BE2C (cell line): ENCODE measurements at regions not wholly inside any gene's neighbourhood (a gene's known extent, or its start where the extent isn't known, plus 50 kb on each side); places are given as distances from the start of the nearest gene placed in this dataset.
"Not testable (repeated sequence)": the region's sequence is repeated elsewhere in the genome, so short reads cannot be mapped to it uniquely, and the experiment has no call there.

Experiments used
- DNase-seq: peaks from one replicate; pipeline ENCODE4 v3.0.0-alpha.2; 2020
- H3K27me3 ChIP-seq: fragments of 250-450 bp; sonication (Bioruptor Pico); 2 replicates; pipeline ENCODE4 v1.5.1; 2020; ENCODE audit warnings: mild to moderate bottlenecking
- H3K36me3 ChIP-seq: fragments of 250-450 bp; sonication (Bioruptor Pico); 2 replicates; pipeline ENCODE4 v1.5.1; 2020; ENCODE audit warnings: mild to moderate bottlenecking
- H3K4me1 ChIP-seq: fragments of 250-450 bp; sonication (Bioruptor Pico); 2 replicates; pipeline ENCODE4 v1.5.1; 2020
- H3K4me3 ChIP-seq: 2 replicates; pipeline ENCODE4 v1.5.1; 2011; ENCODE audit warnings: low read depth, low read length
- H3K9me3 ChIP-seq: fragments of 250-450 bp; sonication (Bioruptor Pico); 2 replicates; pipeline ENCODE4 v1.5.1; 2020
- TF ChIP-seq, protein P1 (sequence below): IDR thresholded peaks from 2 replicates; pipeline ENCODE4 v1.5.1; 2012; ENCODE audit warnings: mild to moderate bottlenecking, low read depth, low read length

DNA sequence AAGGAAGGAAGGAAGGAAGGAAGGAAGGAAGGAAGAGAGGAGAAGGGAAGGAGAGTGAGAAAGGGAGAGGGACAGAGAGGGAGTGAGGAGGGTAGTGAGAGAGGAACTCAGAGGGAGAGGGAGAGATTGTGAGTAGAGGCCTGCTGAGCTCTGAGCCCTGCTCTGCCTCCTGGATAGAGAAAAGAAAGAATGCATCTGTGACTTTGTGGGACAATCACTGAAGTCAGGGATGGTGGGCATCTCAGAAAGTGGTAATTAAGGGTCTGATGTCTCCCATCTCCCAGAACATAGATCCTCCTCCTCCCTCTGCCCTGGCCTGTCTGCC is 142.9 kb upstream of the BANK1 start:
- Histone ChIP-seq H3K4me3 (no peak overlapping the region), H3K9me3 (no peaks in the 10 kb centered on the region), H3K36me3 (no peaks in the 10 kb centered on the region), H3K4me1 (no peaks in the 10 kb centered on the region), H3K27me3 (no peaks in the 10 kb centered on the region)
- TF ChIP-seq, protein P1, sequence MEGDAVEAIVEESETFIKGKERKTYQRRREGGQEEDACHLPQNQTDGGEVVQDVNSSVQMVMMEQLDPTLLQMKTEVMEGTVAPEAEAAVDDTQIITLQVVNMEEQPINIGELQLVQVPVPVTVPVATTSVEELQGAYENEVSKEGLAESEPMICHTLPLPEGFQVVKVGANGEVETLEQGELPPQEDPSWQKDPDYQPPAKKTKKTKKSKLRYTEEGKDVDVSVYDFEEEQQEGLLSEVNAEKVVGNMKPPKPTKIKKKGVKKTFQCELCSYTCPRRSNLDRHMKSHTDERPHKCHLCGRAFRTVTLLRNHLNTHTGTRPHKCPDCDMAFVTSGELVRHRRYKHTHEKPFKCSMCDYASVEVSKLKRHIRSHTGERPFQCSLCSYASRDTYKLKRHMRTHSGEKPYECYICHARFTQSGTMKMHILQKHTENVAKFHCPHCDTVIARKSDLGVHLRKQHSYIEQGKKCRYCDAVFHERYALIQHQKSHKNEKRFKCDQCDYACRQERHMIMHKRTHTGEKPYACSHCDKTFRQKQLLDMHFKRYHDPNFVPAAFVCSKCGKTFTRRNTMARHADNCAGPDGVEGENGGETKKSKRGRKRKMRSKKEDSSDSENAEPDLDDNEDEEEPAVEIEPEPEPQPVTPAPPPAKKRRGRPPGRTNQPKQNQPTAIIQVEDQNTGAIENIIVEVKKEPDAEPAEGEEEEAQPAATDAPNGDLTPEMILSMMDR: no peak
- DNase-seq: no peak

DNA sequence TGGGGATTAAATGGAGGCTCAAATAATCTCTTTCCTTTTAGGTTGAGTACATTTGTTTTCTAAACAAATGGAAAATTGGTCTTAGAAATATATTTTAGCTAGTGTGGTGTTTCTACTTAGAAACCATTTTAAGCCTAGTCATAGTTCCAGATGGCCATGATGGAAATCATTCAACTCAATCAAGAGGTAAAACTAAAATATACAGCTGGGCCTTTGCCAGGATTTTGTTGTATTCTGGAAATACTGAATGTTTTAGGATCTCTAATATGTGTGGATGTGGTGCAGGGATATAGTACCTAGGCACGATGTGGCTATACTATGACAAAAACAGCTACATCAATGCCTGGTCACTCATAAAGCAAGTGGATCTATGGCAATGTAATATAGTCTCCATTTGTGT is 146.0 kb upstream of the BANK1 start:
- H3K9me3 ChIP-seq: no peaks in the 10 kb centered on the region
- no peaks in the 10 kb centered on the region for H3K4me1 ChIP-seq
- TF ChIP-seq, protein P1: no peak
- no peaks in the 10 kb centered on the region for H3K27me3 ChIP-seq
- no peak for DNase-seq
- H3K36me3 ChIP-seq: no peaks in the 10 kb centered on the region
- no peak overlapping the region for H3K4me3 ChIP-seq

DNA sequence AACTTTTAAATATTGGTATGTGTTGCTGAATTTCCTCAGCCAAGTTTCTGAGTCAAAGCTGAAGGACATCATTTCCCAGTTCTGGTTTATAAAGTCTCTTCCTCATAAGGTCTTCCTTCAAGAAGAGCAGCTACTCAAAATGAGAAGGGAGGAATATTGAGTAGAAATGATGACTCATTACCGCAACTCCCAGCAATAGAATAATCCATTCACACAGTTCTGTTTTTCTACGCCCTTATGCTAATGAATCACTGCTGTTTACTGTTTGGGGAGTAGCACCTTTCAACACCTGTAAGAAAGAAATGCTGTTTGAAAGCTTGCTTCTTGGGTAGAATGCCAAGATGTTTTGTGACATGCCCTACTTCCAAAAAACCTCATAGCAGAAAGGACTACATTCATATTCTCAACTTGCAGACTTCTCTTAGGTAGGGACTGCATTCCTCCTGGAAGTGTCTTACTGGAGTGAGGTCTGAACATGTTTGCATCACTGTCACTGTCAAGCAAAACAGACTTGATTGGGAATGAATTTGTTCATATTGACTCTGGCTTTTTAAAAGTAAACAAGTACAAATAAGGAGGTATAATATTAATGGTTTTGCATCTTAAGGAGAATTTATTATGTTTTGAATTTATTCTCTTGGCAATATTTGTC is 147.2 kb upstream of the BANK1 start:
- Histone ChIP-seq H3K9me3 (no peaks in the 10 kb centered on the region), H3K27me3 (no peaks in the 10 kb centered on the region), H3K4me1 (no peaks in the 10 kb centered on the region), H3K36me3 (no peaks in the 10 kb centered on the region), H3K4me3 (no peak overlapping the region)
- no peak for DNase-seq
- TF ChIP-seq, protein P1: no peak

DNA sequence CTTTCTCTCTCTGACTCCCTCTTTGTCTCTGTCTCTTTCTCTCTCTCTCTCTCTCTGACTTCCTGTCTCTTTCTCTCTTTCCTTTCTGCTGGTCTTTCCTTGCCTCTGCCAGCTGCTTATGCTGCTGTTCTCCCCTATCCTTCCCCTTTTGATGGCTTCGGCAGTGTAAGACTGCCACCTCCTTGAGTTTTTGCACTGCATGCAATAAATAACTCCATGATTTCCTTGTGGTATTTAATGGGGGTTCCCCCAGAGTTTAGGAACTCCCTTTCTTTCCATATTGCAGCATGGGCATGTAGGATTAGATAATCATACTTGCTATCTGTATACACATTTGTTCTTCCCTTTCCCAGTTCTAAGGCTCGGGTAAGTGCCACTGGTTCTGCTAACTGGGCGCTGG is 157.8 kb upstream of the BANK1 start:
- H3K4me1 ChIP-seq, H3K36me3 ChIP-seq, H3K27me3 ChIP-seq, H3K9me3 ChIP-seq, H3K4me3 ChIP-seq, DNase-seq: not testable (repeated sequence)

DNA sequence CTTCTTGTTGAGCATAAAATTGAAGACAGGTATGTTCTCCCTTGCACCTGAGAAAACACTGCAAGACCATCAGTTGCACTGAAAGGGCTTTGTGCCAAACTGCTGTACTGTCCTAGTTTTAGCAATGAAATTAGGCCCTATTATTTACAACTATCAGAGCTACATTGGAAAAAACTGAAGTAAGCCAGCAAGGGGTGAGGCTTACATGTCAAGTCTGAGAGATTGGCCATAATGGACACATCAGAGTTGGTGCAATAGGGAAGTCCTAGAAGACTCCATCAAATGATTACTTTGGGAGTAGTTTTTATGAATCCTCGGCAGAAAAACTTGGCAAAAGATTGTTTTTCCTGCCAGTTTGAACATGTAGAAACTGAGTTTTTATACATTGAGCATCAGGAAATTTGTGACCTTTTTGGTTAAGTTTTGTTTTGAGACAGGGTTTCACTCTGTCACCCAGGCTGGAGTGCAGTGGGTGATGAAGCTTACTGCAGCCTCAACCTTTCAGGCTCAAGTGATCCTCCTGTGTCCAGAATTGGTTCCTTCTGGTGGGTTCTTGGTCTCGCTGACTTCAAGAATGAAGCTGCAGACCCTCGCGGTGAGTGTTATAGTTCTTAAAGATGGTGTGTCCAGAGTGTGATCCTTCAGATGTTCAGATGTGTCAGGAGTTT is 160.1 kb upstream of the BANK1 start:
- Histone ChIP-seq H3K27me3 (no peaks in the 10 kb centered on the region), H3K4me3 (no peak overlapping the region), H3K9me3 (no peaks in the 10 kb centered on the region), H3K36me3 (no peaks in the 10 kb centered on the region), H3K4me1 (no peaks in the 10 kb centered on the region)
- TF ChIP-seq, protein P1: no peak
- DNase-seq: no peak

DNA sequence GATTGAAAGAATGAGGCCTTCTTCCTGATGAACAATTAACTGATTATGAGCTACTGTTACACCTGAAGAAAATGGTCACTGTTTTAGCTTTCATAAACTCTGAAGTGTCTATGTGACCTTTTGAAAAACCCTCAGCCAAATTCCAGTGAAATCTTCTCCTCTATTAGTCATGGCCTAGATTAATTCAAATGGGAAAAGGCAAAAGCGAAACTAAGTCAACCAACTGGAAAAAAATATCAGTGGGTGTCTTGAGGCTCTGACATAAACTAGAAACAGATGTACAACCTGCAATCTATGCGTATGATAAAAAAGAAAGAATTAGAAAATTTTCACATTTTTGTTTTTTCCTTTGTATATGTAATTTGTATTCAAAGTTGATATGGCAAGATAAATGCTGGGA is 169.4 kb upstream of the BANK1 start:
- Histone ChIP-seq H3K4me1 (no peaks in the 10 kb centered on the region), H3K4me3 (no peak overlapping the region), H3K9me3 (no peaks in the 10 kb centered on the region), H3K36me3 (no peaks in the 10 kb centered on the region), H3K27me3 (no peaks in the 10 kb centered on the region)
- TF ChIP-seq, protein P1: no peak
- DNase-seq: no peak
